Mesendoderm (in vitro differentiated cells): ENCODE measurements at regions not wholly inside any gene's neighbourhood (a gene's known extent, or its start where the extent isn't known, plus 50 kb on each side); places are given as distances from the start of the nearest gene placed in this dataset.

Experiments
- DNase-seq: peaks from one replicate; pipeline ENCODE4 v3.0.0; 2013
- H2AK5ac ChIP-seq: 2 replicates; pipeline ENCODE4 v1.6.1; 2013; ENCODE audit warnings: low read length, inconsistent platforms
- H2BK120ac ChIP-seq: 2 replicates; pipeline ENCODE4 v1.6.1; 2013; ENCODE audit warnings: low read depth, mild to moderate bottlenecking, low read length, moderate library complexity, mixed read lengths
- H2BK15ac ChIP-seq: replicated peaks from 2 replicates; pipeline ENCODE4 v1.6.1; 2013; ENCODE audit warnings: low read depth, mild to moderate bottlenecking, moderate library complexity
- H2BK5ac ChIP-seq: 2 replicates; pipeline ENCODE4 v1.6.1; 2013; ENCODE audit warnings: low read length, inconsistent platforms
- H3K18ac ChIP-seq: 2 replicates; pipeline ENCODE4 v1.6.1; 2013; ENCODE audit warnings: mild to moderate bottlenecking, low read length, mixed read lengths
- H3K23ac ChIP-seq: one replicate; pipeline ENCODE4 v1.6.1; 2013; ENCODE audit warnings: low read length
- H3K27ac ChIP-seq: 2 replicates; pipeline ENCODE4 v1.5.1; 2013; ENCODE audit warnings: low read depth, mild to moderate bottlenecking, inconsistent platforms, low read length, moderate library complexity
- H3K27me3 ChIP-seq: 2 replicates; pipeline ENCODE4 v1.6.1; 2013; ENCODE audit warnings: low read length, control low read depth, mild to moderate bottlenecking, inconsistent platforms; ENCODE audit not compliant: insufficient read depth, poor library complexity
- H3K36me3 ChIP-seq: 2 replicates; pipeline ENCODE4 v1.6.1; 2013; ENCODE audit warnings: low read length, inconsistent platforms; ENCODE audit not compliant: control insufficient read depth, insufficient read depth
- H3K4ac ChIP-seq: one replicate; pipeline ENCODE4 v1.6.1; 2013; ENCODE audit warnings: low read depth, mild to moderate bottlenecking, low read length, moderate library complexity
- H3K4me1 ChIP-seq: 2 replicates; pipeline ENCODE4 v1.6.1; 2013; ENCODE audit warnings: low read depth, low read length, inconsistent platforms; ENCODE audit not compliant: control insufficient read depth
- H3K4me2 ChIP-seq: 2 replicates; pipeline ENCODE4 v1.6.1; 2013; ENCODE audit warnings: low read length
- H3K4me3 ChIP-seq: 2 replicates; pipeline ENCODE4 v1.5.1; 2013; ENCODE audit warnings: mild to moderate bottlenecking, low read length
- H3K56ac ChIP-seq: one replicate; pipeline ENCODE4 v1.6.1; 2013; ENCODE audit warnings: low read length
- H3K79me1 ChIP-seq: 2 replicates; pipeline ENCODE4 v1.6.1; 2013; ENCODE audit warnings: low read length, inconsistent platforms
- H3K79me2 ChIP-seq: 2 replicates; pipeline ENCODE4 v1.6.1; 2013; ENCODE audit warnings: mild to moderate bottlenecking, low read length; ENCODE audit not compliant: control insufficient read depth, insufficient read depth
- H3K9ac ChIP-seq: 2 replicates; pipeline ENCODE4 v1.6.1; 2013; ENCODE audit warnings: low read length, inconsistent platforms
- H4K5ac ChIP-seq: one replicate; pipeline ENCODE4 v1.6.1; 2013; ENCODE audit warnings: low read length
- H4K8ac ChIP-seq: one replicate; pipeline ENCODE4 v1.6.1; 2013; ENCODE audit warnings: low read depth, mild to moderate bottlenecking, control low read depth, low read length, moderate library complexity
- whole genome bisulfite sequencing: extraction: QIAGEN DNeasy Blood & Tissue Kit; methylation state at CpG from one replicate; pipeline ENCODE4 v1.1.7; 2013; ENCODE audit warnings: low lambda C conversion rate, missing lambda C conversion rate; ENCODE audit not compliant: insufficient coverage; ENCODE audit errors: extremely low coverage; 5-methylcytosine and 5-hydroxymethylcytosine counted together

- H3K18ac ChIP-seq: no peak overlapping the region
- H3K27ac ChIP-seq: no peak overlapping the region
- no peak for DNase-seq
- H4K5ac ChIP-seq: no peak overlapping the region
- no CpG with 5 or more reads among the region's 3 CpGs for WGBS
- H3K4me3 ChIP-seq: no peak overlapping the region
- no peak overlapping the region for H3K56ac ChIP-seq
- H3K9ac ChIP-seq: no peak overlapping the region
- H3K4me1 ChIP-seq: no peaks in the 10 kb centered on the region
- no peak overlapping the region for H2BK15ac ChIP-seq
- H2BK120ac ChIP-seq: no peak overlapping the region
- H3K27me3 ChIP-seq: no peaks in the 10 kb centered on the region
- H2BK5ac ChIP-seq: no peak overlapping the region
- no peaks in the 10 kb centered on the region for H3K79me1 ChIP-seq
- no peaks in the 10 kb centered on the region for H3K79me2 ChIP-seq
- no peak overlapping the region for H3K23ac ChIP-seq
- no peak overlapping the region for H3K4me2 ChIP-seq
- no peak overlapping the region for H3K4ac ChIP-seq
- no peak overlapping the region for H2AK5ac ChIP-seq
- H3K36me3 ChIP-seq: no peaks in the 10 kb centered on the region
- no peak overlapping the region for H4K8ac ChIP-seq
Observed at GRCh38 chr10:4519658-4520402, 306.2 kb upstream of the AKR1E2 start.

- no peak overlapping the region for H2BK15ac ChIP-seq
- no CpG with 5 or more reads among the region's 1 CpG for WGBS
Observed at GRCh38 chr10:4517746-4518145, 308.3 kb upstream of the AKR1E2 start.

DNA sequence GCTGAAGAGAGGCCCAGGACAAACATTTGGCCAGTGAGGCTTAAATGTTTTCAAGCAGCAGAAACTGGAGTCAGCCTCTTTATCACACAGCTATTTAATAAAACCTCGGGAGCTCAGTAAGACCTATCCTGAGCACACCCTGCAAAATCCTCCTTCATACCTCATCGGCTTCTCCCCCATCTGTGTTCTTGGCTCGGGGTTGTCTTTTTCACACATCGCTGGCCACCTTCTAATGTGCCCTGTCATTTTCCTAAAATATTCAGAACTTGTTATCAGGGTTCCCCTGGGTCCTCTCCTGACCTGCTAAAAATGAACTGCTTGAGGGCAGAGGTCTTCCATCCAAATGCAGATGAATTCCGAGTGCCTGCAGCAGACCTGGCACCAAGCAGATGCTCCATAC lies 310.3 kb upstream of the AKR1E2 start:
- no peak overlapping the region for H3K23ac ChIP-seq
- H3K18ac ChIP-seq: no peak overlapping the region
- H4K5ac ChIP-seq: no peak overlapping the region
- no peak overlapping the region for H2BK15ac ChIP-seq
- no peak overlapping the region for H2BK5ac ChIP-seq
- H3K9ac ChIP-seq: no peak overlapping the region
- no peak overlapping the region for H3K4me3 ChIP-seq
- H4K8ac ChIP-seq: no peak overlapping the region
- DNase-seq: no peak
- H2BK120ac ChIP-seq: no peak overlapping the region
- H3K79me1 ChIP-seq: no peaks in the 10 kb centered on the region
- no peaks in the 10 kb centered on the region for H3K27me3 ChIP-seq
- no peaks in the 10 kb centered on the region for H3K79me2 ChIP-seq
- no peaks in the 10 kb centered on the region for H3K4me1 ChIP-seq
- no CpG with 5 or more reads among the region's 5 CpGs for WGBS
- H3K36me3 ChIP-seq: no peaks in the 10 kb centered on the region
- no peak overlapping the region for H3K4me2 ChIP-seq
- no peak overlapping the region for H3K27ac ChIP-seq
- H3K4ac ChIP-seq: no peak overlapping the region
- no peak overlapping the region for H2AK5ac ChIP-seq
- no peak overlapping the region for H3K56ac ChIP-seq

More at GRCh38 chr10:4517746-4518145, 308.3 kb upstream of the AKR1E2 start:
- Histone ChIP-seq H3K18ac (no peak overlapping the region), H3K79me2 (no peaks in the 10 kb centered on the region), H4K5ac (no peak overlapping the region), H3K4me3 (no peak overlapping the region), H3K27me3 (no peaks in the 10 kb centered on the region), H3K79me1 (no peaks in the 10 kb centered on the region), H3K23ac (no peak overlapping the region), H3K4me2 (no peak overlapping the region), H3K56ac (no peak overlapping the region), H4K8ac (no peak overlapping the region), H2AK5ac (no peak overlapping the region), H3K36me3 (no peaks in the 10 kb centered on the region), H3K4ac (no peak overlapping the region), H3K9ac (no peak overlapping the region), H2BK120ac (no peak overlapping the region), H3K4me1 (no peaks in the 10 kb centered on the region), H3K27ac (no peak overlapping the region), H2BK5ac (no peak overlapping the region)
- DNase-seq: no peak

- Histone ChIP-seq H3K36me3 (no peaks in the 10 kb centered on the region), H2BK15ac (no peak overlapping the region)
- WGBS: no CpG with 5 or more reads among the region's 19 CpGs
Observed at GRCh38 chr10:4514445-4515108, 311.4 kb upstream of the AKR1E2 start.

DNA sequence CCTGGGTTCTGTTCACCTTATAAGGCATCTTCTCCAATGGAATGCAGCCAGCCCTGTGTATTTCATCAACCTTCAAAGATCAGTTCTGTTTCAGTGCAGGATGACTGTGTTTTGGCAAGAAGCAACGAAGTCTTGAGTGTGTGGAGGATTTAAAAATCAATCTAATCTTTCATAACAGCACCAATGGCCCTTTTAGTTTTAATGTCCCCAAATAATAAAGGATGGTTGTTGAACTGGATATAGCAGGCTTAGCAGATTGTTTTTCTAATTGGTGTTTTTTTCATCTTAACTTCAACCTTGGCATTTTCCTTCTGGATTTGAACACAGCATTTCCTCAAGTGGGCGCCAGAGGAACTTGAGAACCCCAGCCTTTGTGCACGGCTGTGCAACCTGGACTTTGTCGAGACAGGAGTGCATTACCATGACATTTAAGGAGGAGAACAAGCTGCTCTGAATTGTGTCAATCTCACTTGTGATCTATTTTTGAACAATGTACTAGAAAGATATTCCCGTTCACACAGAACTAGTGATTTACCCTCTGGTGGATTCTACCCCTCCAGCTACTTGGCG lies 313.3 kb upstream of the AKR1E2 start:
- no CpG with 5 or more reads among the region's 6 CpGs for WGBS
- DNase-seq: peak; percentile 56
- no peak overlapping the region for H4K5ac ChIP-seq

More at GRCh38 chr10:4514445-4515108, 311.4 kb upstream of the AKR1E2 start:
- Histone ChIP-seq H3K4me1 (no peaks in the 10 kb centered on the region), H4K8ac (no peak overlapping the region), H3K23ac (no peak overlapping the region), H3K27me3 (no peaks in the 10 kb centered on the region), H2AK5ac (no peak overlapping the region), H3K4ac (no peak overlapping the region), H2BK5ac (no peak overlapping the region), H3K27ac (no peak overlapping the region), H4K5ac (no peak overlapping the region), H3K4me2 (no peak overlapping the region), H3K56ac (peak overlapping the region; percentile 8), H2BK120ac (no peak overlapping the region), H3K18ac (no peak overlapping the region), H3K9ac (no peak overlapping the region), H3K4me3 (no peak overlapping the region), H3K79me1 (no peaks in the 10 kb centered on the region), H3K79me2 (no peaks in the 10 kb centered on the region)
- DNase-seq: no peak

More for the DNA sequence above, 313.3 kb upstream of the AKR1E2 start:
- H3K4me1 ChIP-seq: no peaks in the 10 kb centered on the region
- H3K27ac ChIP-seq: no peak overlapping the region
- H2BK120ac ChIP-seq: no peak overlapping the region
- H2BK15ac ChIP-seq: no peak overlapping the region
- H3K79me2 ChIP-seq: no peaks in the 10 kb centered on the region
- H3K56ac ChIP-seq: no peak overlapping the region
- no peak overlapping the region for H3K4me3 ChIP-seq
- no peaks in the 10 kb centered on the region for H3K36me3 ChIP-seq
- H3K27me3 ChIP-seq: no peaks in the 10 kb centered on the region
- H3K4me2 ChIP-seq: no peak overlapping the region
- H3K18ac ChIP-seq: no peak overlapping the region
- H3K23ac ChIP-seq: no peak overlapping the region
- no peak overlapping the region for H2BK5ac ChIP-seq
- H3K79me1 ChIP-seq: no peaks in the 10 kb centered on the region
- H3K4ac ChIP-seq: no peak overlapping the region
- no peak overlapping the region for H4K8ac ChIP-seq
- H2AK5ac ChIP-seq: no peak overlapping the region
- H3K9ac ChIP-seq: no peak overlapping the region
